DND-41 (cell line): ENCODE measurements at regions not wholly inside any gene's neighbourhood (a gene's known extent, or its start where the extent isn't known, plus 50 kb on each side); places are given as distances from the start of the nearest gene placed in this dataset.

Experiments used
- EZH2 ChIP-seq: IDR thresholded peaks from 3 replicates; pipeline ENCODE4 v1.6.1; 2012; ENCODE audit warnings: borderline replicate concordance, low read depth, mild to moderate bottlenecking, moderate library complexity, low read length, inconsistent platforms; ENCODE audit not compliant: severe bottlenecking
- TF ChIP-seq, protein P1 (sequence below): IDR thresholded peaks from 2 replicates; pipeline ENCODE4 v1.5.1; 2012; ENCODE audit warnings: borderline replicate concordance, low read length, moderate library complexity, mild to moderate bottlenecking; ENCODE audit not compliant: poor library complexity, severe bottlenecking; ENCODE audit errors: extremely low read depth

DNA sequence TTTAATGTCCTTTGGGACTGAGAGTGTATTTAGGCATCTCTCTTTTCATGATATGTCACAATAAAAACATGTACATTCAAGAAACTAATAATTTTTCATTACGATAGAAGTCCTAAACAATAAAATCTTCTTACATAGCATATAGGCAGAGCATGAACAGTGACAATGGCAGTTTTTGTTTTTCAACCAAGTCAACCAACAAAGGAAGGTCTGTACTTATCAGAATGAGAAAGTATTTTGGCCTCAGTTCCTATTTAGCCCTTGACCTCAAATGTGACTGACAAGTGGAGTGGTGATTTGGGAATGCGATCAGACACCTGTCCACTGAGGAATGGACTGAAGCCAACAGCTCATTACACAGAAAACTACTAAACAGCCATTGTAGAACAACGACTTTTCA, 219.5 kb downstream of the TMEM161B start:
- TF ChIP-seq, protein P1, sequence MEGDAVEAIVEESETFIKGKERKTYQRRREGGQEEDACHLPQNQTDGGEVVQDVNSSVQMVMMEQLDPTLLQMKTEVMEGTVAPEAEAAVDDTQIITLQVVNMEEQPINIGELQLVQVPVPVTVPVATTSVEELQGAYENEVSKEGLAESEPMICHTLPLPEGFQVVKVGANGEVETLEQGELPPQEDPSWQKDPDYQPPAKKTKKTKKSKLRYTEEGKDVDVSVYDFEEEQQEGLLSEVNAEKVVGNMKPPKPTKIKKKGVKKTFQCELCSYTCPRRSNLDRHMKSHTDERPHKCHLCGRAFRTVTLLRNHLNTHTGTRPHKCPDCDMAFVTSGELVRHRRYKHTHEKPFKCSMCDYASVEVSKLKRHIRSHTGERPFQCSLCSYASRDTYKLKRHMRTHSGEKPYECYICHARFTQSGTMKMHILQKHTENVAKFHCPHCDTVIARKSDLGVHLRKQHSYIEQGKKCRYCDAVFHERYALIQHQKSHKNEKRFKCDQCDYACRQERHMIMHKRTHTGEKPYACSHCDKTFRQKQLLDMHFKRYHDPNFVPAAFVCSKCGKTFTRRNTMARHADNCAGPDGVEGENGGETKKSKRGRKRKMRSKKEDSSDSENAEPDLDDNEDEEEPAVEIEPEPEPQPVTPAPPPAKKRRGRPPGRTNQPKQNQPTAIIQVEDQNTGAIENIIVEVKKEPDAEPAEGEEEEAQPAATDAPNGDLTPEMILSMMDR = no peak
- no peak for TF ChIP-seq EZH2
